OCI-LY3 (cell line): ENCODE measurements at regions not wholly inside any gene's neighbourhood (a gene's known extent, or its start where the extent isn't known, plus 50 kb on each side); places are given as distances from the start of the nearest gene placed in this dataset.

Experiments used
- EZH2phosphoT487 ChIP-seq: fragments of 200-600 bp; shearing (Covaris generic); IDR thresholded peaks from 2 replicates; pipeline ENCODE4 v1.6.1; 2018; ENCODE audit warnings: antibody characterized with exemption, mixed run types, low read depth
- TF ChIP-seq, protein P1 (sequence below): fragments of 200-600, 300-600 bp; sonication (generic); IDR thresholded peaks from 2 replicates; pipeline ENCODE4 v1.5.1; 2014; ENCODE audit warnings: antibody characterized with exemption, low read length, low read depth

DNA sequence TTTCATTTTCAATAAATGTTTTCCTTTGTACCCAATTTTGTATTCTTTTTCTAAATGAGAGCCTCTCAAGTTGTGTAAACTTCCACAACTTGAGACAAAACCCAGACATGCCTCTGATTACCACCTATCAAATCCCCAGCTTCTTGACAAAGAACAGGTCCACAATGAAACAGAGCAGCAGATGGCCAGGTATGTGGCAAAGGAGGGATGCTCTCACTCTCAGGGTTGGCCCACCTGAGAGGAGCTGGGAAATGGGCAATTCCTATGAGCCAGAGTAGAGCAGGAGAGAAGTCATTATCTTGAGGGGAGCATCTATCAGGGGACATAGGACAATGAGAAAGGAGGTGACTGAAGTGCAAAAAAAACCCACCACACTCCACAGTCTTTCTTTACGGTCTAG is 273.5 kb upstream of the FAM241A start:
- TF ChIP-seq, protein P1, sequence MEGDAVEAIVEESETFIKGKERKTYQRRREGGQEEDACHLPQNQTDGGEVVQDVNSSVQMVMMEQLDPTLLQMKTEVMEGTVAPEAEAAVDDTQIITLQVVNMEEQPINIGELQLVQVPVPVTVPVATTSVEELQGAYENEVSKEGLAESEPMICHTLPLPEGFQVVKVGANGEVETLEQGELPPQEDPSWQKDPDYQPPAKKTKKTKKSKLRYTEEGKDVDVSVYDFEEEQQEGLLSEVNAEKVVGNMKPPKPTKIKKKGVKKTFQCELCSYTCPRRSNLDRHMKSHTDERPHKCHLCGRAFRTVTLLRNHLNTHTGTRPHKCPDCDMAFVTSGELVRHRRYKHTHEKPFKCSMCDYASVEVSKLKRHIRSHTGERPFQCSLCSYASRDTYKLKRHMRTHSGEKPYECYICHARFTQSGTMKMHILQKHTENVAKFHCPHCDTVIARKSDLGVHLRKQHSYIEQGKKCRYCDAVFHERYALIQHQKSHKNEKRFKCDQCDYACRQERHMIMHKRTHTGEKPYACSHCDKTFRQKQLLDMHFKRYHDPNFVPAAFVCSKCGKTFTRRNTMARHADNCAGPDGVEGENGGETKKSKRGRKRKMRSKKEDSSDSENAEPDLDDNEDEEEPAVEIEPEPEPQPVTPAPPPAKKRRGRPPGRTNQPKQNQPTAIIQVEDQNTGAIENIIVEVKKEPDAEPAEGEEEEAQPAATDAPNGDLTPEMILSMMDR, result no peak
- no peak for TF ChIP-seq EZH2phosphoT487
